ENCODE measurements at regions not wholly inside any gene's neighbourhood (a gene's known extent, or its start where the extent isn't known, plus 50 kb on each side); places are given as distances from the start of the nearest gene placed in this dataset.

- H2BK12ac ChIP-seq (ENCODE audit: low read length in 2 of 2), result no peak overlapping the region
- no peak overlapping the region for H3K18ac ChIP-seq (ENCODE audit: low read depth in 1 of 2, low read length in 2 of 2)
- no peak overlapping the region for H3K4ac ChIP-seq (ENCODE audit: low read depth in 1 of 2, low read length in 2 of 2)
- H3K9ac ChIP-seq (ENCODE audit: low read length), result no peak overlapping the region
- no peak overlapping the region for H4K8ac ChIP-seq (ENCODE audit: low read length)
- H2BK15ac ChIP-seq (ENCODE audit: low read depth, poor library complexity, severe bottlenecking), result no peak overlapping the region
- H4K91ac ChIP-seq (ENCODE audit: low read length), result no peak overlapping the region
- no peaks in the 10 kb centered on the region for H3K79me1 ChIP-seq (replicated peaks; ENCODE audit: low read length, poor library complexity, severe bottlenecking)
- no peak overlapping the region for H3K27ac ChIP-seq (ENCODE audit: low read length, poor library complexity, severe bottlenecking)
- no peaks in the 10 kb centered on the region for H3K36me3 ChIP-seq (ENCODE audit: control insufficient read depth in 1 of 2, insufficient read depth in 2 of 2, low read depth in 1 of 2, low read length in 2 of 2)
- H3K14ac ChIP-seq (ENCODE audit: low read length in 2 of 2), result no peak overlapping the region
- H3K9me3 ChIP-seq (ENCODE audit: control insufficient read depth, low read length), result no peaks in the 10 kb centered on the region
- H2BK5ac ChIP-seq (ENCODE audit: low read depth, low read length, poor library complexity, severe bottlenecking), result no peak overlapping the region
- no peak overlapping the region for H3K4me3 ChIP-seq (ENCODE audit: insufficient read depth in 1 of 2, low read depth in 1 of 2, low read length in 2 of 2)
- no peak overlapping the region for H2AFZ ChIP-seq (ENCODE audit: low read depth, low read length)
- H3K4me2 ChIP-seq (ENCODE audit: low read length, poor library complexity, severe bottlenecking), result no peak overlapping the region
- H2BK120ac ChIP-seq (ENCODE audit: low read depth, low read length), result no peak overlapping the region
- no peak overlapping the region for H2AK5ac ChIP-seq (ENCODE audit: low read length, severe bottlenecking)
- H3K23ac ChIP-seq (ENCODE audit: low read length in 2 of 2), result no peak overlapping the region
- no peaks in the 10 kb centered on the region for H3K4me1 ChIP-seq (ENCODE audit: control insufficient read depth, insufficient read depth, low read depth, low read length)
- 80% methylated on average over 2 of the region's 2 CpGs for whole genome bisulfite sequencing
- no peaks in the 10 kb centered on the region for H3K27me3 ChIP-seq (ENCODE audit: control insufficient read depth in 1 of 2, insufficient read depth in 1 of 2, low read length in 2 of 2)
- DNase-seq, result no peak
Observed at GRCh38 chr12:86772696-86773095, 516.5 kb upstream of the MGAT4C start.

- Histone ChIP-seq H3K9ac (ENCODE audit: low read length) (no peak overlapping the region), H3K4me2 (ENCODE audit: low read length, poor library complexity, severe bottlenecking) (no peak overlapping the region), H3K9me3 (ENCODE audit: control insufficient read depth, low read length) (no peaks in the 10 kb centered on the region), H3K79me1 (replicated peaks; ENCODE audit: low read length, poor library complexity, severe bottlenecking) (no peaks in the 10 kb centered on the region), H3K27ac (ENCODE audit: low read length, poor library complexity, severe bottlenecking) (no peak overlapping the region), H2BK120ac (ENCODE audit: low read depth, low read length) (no peak overlapping the region), H2BK5ac (ENCODE audit: low read depth, low read length, poor library complexity, severe bottlenecking) (no peak overlapping the region), H2BK12ac (ENCODE audit: low read length in 2 of 2) (no peak overlapping the region), H3K36me3 (ENCODE audit: control insufficient read depth in 1 of 2, insufficient read depth in 2 of 2, low read depth in 1 of 2, low read length in 2 of 2) (no peaks in the 10 kb centered on the region), H4K8ac (ENCODE audit: low read length) (no peak overlapping the region), H3K14ac (ENCODE audit: low read length in 2 of 2) (no peak overlapping the region), H2AFZ (ENCODE audit: low read depth, low read length) (no peak overlapping the region), H3K18ac (ENCODE audit: low read depth in 1 of 2, low read length in 2 of 2) (no peak overlapping the region), H3K4ac (ENCODE audit: low read depth in 1 of 2, low read length in 2 of 2) (no peak overlapping the region), H4K91ac (ENCODE audit: low read length) (no peak overlapping the region), H3K4me3 (ENCODE audit: insufficient read depth in 1 of 2, low read depth in 1 of 2, low read length in 2 of 2) (no peak overlapping the region), H3K23ac (ENCODE audit: low read length in 2 of 2) (no peak overlapping the region), H3K27me3 (ENCODE audit: control insufficient read depth in 1 of 2, insufficient read depth in 1 of 2, low read length in 2 of 2) (no peaks in the 10 kb centered on the region), H2AK5ac (ENCODE audit: low read length, severe bottlenecking) (no peak overlapping the region), H3K4me1 (ENCODE audit: control insufficient read depth, insufficient read depth, low read depth, low read length) (no peaks in the 10 kb centered on the region), H2BK15ac (ENCODE audit: low read depth, poor library complexity, severe bottlenecking) (no peak overlapping the region)
- DNase-seq, result no peak
Observed at GRCh38 chr12:86770871-86771270, 514.7 kb upstream of the MGAT4C start.

GRCh38 chr12:86748894-86749293 is 492.7 kb upstream of the MGAT4C start:
- WGBS, result 86% methylated on average over 1 of the region's 2 CpGs
- no peak for DNase-seq
- H3K27me3 ChIP-seq (ENCODE audit: control insufficient read depth in 1 of 2, insufficient read depth in 1 of 2, low read length in 2 of 2), result no peaks in the 10 kb centered on the region

GRCh38 chr12:86744547-86745212 is 488.5 kb upstream of the MGAT4C start:
- Histone ChIP-seq H3K18ac (ENCODE audit: low read depth in 1 of 2, low read length in 2 of 2) (no peak overlapping the region), H3K79me1 (replicated peaks; ENCODE audit: low read length, poor library complexity, severe bottlenecking) (no peaks in the 10 kb centered on the region), H3K27ac (ENCODE audit: low read length, poor library complexity, severe bottlenecking) (no peak overlapping the region), H3K9ac (ENCODE audit: low read length) (no peak overlapping the region), H4K91ac (ENCODE audit: low read length) (no peak overlapping the region), H3K36me3 (ENCODE audit: control insufficient read depth in 1 of 2, insufficient read depth in 2 of 2, low read depth in 1 of 2, low read length in 2 of 2) (no peaks in the 10 kb centered on the region), H3K27me3 (ENCODE audit: control insufficient read depth in 1 of 2, insufficient read depth in 1 of 2, low read length in 2 of 2) (no peaks in the 10 kb centered on the region), H3K4ac (ENCODE audit: low read depth in 1 of 2, low read length in 2 of 2) (no peak overlapping the region), H3K4me2 (ENCODE audit: low read length, poor library complexity, severe bottlenecking) (no peak overlapping the region), H2BK5ac (ENCODE audit: low read depth, low read length, poor library complexity, severe bottlenecking) (no peak overlapping the region), H2BK15ac (ENCODE audit: low read depth, poor library complexity, severe bottlenecking) (no peak overlapping the region), H3K4me3 (ENCODE audit: insufficient read depth in 1 of 2, low read depth in 1 of 2, low read length in 2 of 2) (no peak overlapping the region), H3K4me1 (ENCODE audit: control insufficient read depth, insufficient read depth, low read depth, low read length) (no peaks in the 10 kb centered on the region), H2AFZ (ENCODE audit: low read depth, low read length) (no peak overlapping the region), H2BK12ac (ENCODE audit: low read length in 2 of 2) (no peak overlapping the region), H2AK5ac (ENCODE audit: low read length, severe bottlenecking) (no peak overlapping the region), H3K23ac (ENCODE audit: low read length in 2 of 2) (no peak overlapping the region), H3K14ac (ENCODE audit: low read length in 2 of 2) (no peak overlapping the region), H3K9me3 (ENCODE audit: control insufficient read depth, low read length) (no peaks in the 10 kb centered on the region), H4K8ac (ENCODE audit: low read length) (no peak overlapping the region), H2BK120ac (ENCODE audit: low read depth, low read length) (no peak overlapping the region)
- 100% methylated on average over 2 of the region's 2 CpGs for WGBS
- DNase-seq, result no peak

More at GRCh38 chr12:86748894-86749293, 492.7 kb upstream of the MGAT4C start:
- Histone ChIP-seq H3K9ac (ENCODE audit: low read length) (no peak overlapping the region), H3K27ac (ENCODE audit: low read length, poor library complexity, severe bottlenecking) (no peak overlapping the region), H2AK5ac (ENCODE audit: low read length, severe bottlenecking) (no peak overlapping the region), H2AFZ (ENCODE audit: low read depth, low read length) (no peak overlapping the region), H4K91ac (ENCODE audit: low read length) (no peak overlapping the region), H3K79me1 (replicated peaks; ENCODE audit: low read length, poor library complexity, severe bottlenecking) (no peaks in the 10 kb centered on the region), H2BK12ac (ENCODE audit: low read length in 2 of 2) (no peak overlapping the region), H3K23ac (ENCODE audit: low read length in 2 of 2) (no peak overlapping the region), H3K4me1 (ENCODE audit: control insufficient read depth, insufficient read depth, low read depth, low read length) (no peaks in the 10 kb centered on the region), H3K14ac (ENCODE audit: low read length in 2 of 2) (no peak overlapping the region), H2BK15ac (ENCODE audit: low read depth, poor library complexity, severe bottlenecking) (no peak overlapping the region), H3K4me2 (ENCODE audit: low read length, poor library complexity, severe bottlenecking) (no peak overlapping the region), H2BK5ac (ENCODE audit: low read depth, low read length, poor library complexity, severe bottlenecking) (no peak overlapping the region), H4K8ac (ENCODE audit: low read length) (no peak overlapping the region), H3K4ac (ENCODE audit: low read depth in 1 of 2, low read length in 2 of 2) (no peak overlapping the region), H2BK120ac (ENCODE audit: low read depth, low read length) (no peak overlapping the region), H3K18ac (ENCODE audit: low read depth in 1 of 2, low read length in 2 of 2) (no peak overlapping the region), H3K9me3 (ENCODE audit: control insufficient read depth, low read length) (no peaks in the 10 kb centered on the region), H3K4me3 (ENCODE audit: insufficient read depth in 1 of 2, low read depth in 1 of 2, low read length in 2 of 2) (no peak overlapping the region), H3K36me3 (ENCODE audit: control insufficient read depth in 1 of 2, insufficient read depth in 2 of 2, low read depth in 1 of 2, low read length in 2 of 2) (no peaks in the 10 kb centered on the region)

Data from mesenchymal stem cell (in vitro differentiated cells and primary cell).